GM21786 (cell line): ENCODE measurements at regions not wholly inside any gene's neighbourhood (a gene's known extent, or its start where the extent isn't known, plus 50 kb on each side); places are given as distances from the start of the nearest gene placed in this dataset.

Experiments used
- ATAC-seq: cut with Tn5 transposase; IDR thresholded peaks from one replicate; pipeline ENCODE4 v1.9.1; 2021; ENCODE audit not compliant: unreplicated experiment

GRCh38 chr6:91606148-91606901 lies 1019.5 kb upstream of the MAP3K7 start:
- ATAC-seq: no peak

DNA sequence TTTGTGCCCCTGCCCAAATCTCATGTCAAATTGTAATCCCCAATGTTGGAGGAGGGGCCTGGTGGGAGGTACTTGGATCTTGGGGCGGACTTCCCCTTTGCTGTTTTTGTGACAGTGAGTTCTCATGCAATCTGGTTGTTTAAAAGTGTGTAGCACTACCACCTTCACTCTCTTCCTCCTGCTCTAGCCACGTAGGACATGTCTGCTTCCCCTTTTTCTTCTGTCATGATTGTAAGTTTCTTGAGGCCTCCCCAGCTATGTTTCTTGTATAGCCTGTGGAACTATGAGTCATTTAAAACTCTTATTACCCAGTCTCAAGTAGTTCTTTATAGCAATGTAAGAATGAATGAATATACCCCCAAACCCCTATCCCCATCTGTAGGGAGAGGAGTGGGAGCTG lies 1013.7 kb upstream of the MAP3K7 start:
- ATAC-seq: no peak

DNA sequence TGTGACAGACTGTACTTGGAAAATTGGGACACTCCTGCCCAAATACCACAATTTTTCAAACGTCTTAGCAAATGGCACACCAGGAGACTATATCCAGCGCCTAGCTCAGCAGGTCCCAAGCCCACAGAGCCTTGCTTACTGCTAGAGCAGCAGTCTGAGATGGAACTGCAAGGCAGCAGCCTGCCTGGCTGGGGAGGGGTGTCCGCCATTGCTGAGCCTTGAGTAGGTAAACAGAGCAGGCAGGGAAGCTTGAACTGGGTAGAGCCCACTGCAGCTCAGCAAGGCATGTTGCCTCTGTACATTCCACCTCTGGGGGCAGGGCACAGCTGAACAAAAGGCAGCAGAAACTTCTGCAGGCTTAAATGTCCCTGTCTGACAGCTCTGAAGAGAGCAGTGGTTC lies 1003.3 kb upstream of the MAP3K7 start:
- ATAC-seq: no peak

- ATAC-seq: no peak
These were observed 993.8 kb upstream of the MAP3K7 start for GRCh38 chr6:91580635-91581034.

- peak; percentile 87 for ATAC-seq
These were observed 988.2 kb upstream of the MAP3K7 start for GRCh38 chr6:91575032-91575431.

- ATAC-seq: no peak
These were observed 987.0 kb upstream of the MAP3K7 start for GRCh38 chr6:91573826-91574416.

- no peak for ATAC-seq
These were observed 986.0 kb upstream of the MAP3K7 start for GRCh38 chr6:91572878-91573277.

- ATAC-seq: no peak
These were observed 982.2 kb upstream of the MAP3K7 start for GRCh38 chr6:91569071-91569470.

DNA sequence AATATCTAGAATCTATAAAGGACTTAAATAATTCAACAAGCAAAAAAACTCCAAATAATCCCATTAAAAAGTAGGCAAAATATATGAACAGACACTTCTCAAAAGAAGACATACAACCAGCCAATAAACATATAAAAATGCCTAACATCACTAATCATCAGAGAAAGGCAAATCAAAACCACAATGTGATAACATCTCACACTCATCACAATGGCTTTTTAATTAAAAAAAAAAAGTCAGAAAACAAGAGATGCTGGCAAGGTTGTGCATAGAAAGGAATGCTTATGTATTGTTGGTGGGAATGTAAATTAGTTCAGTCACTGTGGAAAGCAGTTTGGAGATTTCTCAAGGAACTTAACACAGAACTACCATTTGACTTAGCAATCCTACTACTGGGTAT lies 979.6 kb upstream of the MAP3K7 start:
- ATAC-seq: no peak

GRCh38 chr6:91565207-91565606 lies 978.3 kb upstream of the MAP3K7 start:
- no peak for ATAC-seq

- ATAC-seq: no peak
These were observed 976.1 kb upstream of the MAP3K7 start for GRCh38 chr6:91562955-91563354.

- ATAC-seq: no peak
These were observed 973.5 kb upstream of the MAP3K7 start for GRCh38 chr6:91560409-91560808.

- ATAC-seq: no peak
These were observed 954.0 kb upstream of the MAP3K7 start for GRCh38 chr6:91540902-91541301.

DNA sequence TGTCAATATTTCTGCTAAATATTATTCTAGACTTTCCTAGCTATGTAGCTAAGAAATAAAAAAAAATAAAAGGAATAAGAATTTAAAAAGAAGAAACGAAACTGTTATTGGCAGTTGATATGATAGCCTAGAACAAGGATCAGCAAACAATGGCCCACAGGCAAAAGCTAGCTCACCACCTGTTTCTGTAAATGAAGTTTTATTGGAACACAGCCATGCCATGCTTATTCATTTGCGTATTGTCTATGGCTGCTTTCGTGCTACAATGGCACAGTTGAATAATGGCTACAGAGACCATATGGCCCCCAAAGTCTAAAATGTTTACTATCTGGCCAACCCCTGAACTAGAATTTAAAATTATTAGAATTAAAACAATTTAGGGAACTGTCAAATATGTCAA lies 952.6 kb upstream of the MAP3K7 start:
- ATAC-seq: no peak

GRCh38 chr6:91538622-91539021 lies 951.8 kb upstream of the MAP3K7 start:
- no peak for ATAC-seq

DNA sequence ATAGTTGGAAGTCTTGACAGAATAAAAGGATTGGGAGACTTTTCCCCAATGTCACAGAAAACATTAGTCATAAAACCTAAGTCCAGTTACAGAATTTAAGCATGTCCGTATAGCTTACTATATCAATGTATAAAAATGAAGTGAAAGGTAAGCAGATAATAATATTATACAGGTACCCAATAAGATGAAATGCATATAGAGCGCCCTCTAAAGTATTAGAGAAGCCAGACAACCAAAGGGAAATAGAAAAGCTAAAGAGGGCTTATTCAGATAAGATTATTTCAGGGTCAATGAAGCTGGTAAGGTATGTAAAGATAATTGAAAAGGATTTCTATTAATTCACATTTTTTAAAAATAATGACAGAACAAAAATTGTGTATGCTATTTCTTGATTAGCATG lies 947.7 kb upstream of the MAP3K7 start:
- ATAC-seq: no peak

- no peak for ATAC-seq
These were observed 936.6 kb upstream of the MAP3K7 start for GRCh38 chr6:91523511-91523910.

DNA sequence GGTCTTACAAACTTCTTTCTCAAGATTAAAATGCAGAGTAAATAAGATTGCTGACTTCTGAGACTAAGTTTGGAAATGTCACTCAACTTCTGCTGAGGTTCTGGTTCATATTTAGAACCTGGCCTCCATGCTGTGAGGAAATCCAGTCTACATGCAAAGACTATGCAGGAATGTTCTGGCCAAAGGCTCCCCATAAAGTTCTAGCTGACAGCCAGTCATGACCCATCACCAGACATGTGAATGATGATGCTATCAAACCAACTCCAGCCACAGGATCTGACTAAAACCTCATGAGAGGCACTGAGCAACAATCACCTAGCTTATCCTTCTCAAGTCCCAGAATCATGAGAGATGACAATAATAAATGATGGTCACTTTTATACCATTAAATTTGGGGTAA lies 935.1 kb upstream of the MAP3K7 start:
- no peak for ATAC-seq

DNA sequence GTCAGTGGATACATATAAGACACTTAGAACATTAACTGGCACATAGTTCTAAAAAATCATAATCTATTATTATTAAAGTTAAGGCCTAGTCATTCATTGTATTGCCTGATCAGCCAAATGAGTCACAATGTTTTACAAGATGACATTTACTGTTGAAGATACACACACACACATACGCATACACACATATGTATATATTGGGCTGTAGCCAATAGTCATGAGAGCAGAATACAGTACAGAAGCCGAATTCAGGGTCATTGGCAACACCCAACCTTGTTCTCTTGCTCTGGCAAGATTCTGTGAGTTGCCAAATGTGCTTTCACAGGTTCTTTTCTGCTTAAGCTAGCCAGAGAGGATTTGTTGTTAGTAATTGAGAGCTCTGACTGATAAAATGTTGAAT lies 922.8 kb upstream of the MAP3K7 start:
- ATAC-seq: no peak

DNA sequence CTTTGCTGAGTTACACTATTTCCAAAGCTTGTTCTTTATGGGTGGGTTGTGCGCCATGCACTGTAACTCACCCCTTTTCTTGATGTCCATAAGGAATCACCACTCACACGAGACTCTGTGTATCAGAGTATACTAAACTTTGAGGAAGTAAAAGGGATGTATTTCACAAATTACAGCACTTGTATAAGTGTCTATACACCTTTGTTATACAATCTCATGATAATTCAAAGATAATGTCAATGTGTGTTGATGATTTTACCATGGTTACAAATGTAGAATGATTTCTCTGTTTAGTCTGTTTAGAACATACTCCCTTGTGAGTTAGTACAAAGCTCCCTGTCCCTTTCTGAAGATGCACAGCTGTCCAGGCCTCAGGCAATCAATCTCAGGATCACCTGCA lies 922.2 kb upstream of the MAP3K7 start:
- ATAC-seq: no peak

DNA sequence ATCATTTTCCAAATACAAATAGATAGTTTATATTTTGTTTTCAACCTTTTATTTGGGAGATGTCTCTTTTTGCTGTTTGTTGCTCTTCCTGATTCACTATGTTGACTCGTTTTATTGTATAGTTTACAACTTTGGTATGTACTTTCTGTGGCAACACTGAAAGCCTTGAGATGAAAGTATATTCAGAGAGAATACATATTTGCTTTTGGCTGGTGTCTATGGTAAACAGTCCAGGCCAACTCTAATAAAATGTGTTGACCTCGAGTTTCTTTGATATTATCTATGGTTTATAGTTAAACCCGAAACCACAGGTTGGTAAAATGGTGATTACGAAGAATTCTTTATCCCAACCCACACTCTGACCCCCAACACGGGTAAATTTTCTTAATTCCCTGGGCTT lies 919.6 kb upstream of the MAP3K7 start:
- ATAC-seq: no peak

DNA sequence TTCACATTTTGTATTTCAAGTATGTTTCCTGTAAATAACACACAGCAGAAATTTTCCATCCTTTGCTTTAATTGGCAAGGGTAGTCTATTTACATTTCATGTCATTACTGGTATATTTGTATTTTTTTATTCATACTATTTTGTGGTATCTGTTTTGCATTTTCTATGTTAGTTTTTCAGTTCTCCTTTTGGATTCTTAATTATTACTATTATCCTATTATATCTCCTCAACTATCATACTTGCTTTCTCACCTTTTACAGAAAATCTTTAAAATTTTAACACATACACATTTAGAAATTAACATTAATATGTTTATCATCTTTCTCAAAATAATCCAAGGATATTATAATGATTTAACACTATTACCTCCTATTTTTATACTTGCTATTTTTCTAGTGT lies 918.3 kb upstream of the MAP3K7 start:
- ATAC-seq: no peak

DNA sequence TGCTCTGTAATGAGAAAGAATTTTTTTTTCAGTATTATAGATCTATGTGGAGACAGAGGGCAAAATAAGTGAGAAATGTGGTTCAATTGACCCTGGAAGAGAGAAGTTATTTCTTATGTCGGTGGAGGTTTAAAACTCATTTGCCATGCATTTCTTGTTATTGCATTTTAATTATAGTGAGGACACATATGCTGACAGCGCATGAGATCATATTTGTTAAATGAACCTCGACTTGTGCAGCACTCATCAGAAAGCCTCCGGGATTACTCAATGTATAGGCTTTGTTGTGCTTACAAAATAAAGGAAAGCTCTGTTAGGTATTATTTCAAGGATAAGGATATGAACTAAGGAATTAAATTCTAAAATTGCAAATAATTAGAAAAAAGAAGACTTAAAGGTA lies 915.1 kb upstream of the MAP3K7 start:
- ATAC-seq: no peak
